Stimulated activated naive CD4-positive, alpha-beta T cell treated with Interleukin-2 at 50 U/mL for 16 hours (primary cell): ENCODE measurements at regions not wholly inside any gene's neighbourhood (a gene's known extent, or its start where the extent isn't known, plus 50 kb on each side); places are given as distances from the start of the nearest gene placed in this dataset.

Source experiments
- DNase-seq: peaks from one replicate; lab custom pipeline; 2025; lab: John Stamatoyannopoulos, UW

DNA sequence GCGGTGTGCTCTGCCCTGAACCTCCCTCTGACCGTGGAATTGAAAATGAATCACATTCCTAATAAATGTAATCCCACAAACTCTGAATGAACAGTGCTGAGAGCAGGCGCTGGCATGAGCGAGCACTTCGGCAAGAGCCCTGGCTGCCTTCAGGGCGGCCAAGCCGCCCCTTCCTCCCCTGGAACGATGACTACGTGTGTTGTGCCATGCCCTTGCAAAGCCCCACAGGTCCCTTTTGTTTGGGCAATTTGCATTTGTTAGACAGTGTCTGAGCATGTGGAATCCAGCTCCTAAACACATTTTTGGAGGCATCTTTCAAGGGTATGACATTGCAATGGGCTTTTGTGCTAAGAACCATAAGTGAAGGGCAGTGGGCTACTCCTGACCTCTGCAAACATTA lies 95.6 kb upstream of the MKI67 start:
- no peak for DNase-seq

- no peak for DNase-seq
Measured at GRCh38 chr10:128222332-128222849, 96.2 kb upstream of the MKI67 start.

GRCh38 chr10:128230401-128230800 lies 104.2 kb upstream of the MKI67 start:
- DNase-seq, result no peak

GRCh38 chr10:128233422-128233821 lies 107.2 kb upstream of the MKI67 start:
- no peak for DNase-seq

DNA sequence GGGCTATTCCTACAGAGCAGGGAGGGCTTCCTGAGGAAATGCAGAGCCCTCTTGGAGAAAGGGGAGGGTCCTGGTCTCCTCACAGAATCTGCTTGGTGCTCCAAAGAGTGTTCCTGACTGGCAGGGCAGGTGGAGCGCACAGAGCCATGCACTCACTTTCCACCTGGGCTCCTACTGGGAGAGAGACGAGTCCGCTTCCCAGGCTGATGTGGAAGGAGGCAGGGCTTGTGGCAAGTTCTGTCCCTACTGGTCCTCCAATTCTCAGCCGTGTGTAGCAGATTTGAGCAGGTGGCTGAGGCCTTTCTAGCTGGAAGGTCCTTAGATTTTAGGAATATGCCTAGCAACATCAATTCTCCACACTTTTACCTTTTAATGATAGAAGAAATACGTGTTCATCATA lies 111.5 kb upstream of the MKI67 start:
- no peak for DNase-seq

DNA sequence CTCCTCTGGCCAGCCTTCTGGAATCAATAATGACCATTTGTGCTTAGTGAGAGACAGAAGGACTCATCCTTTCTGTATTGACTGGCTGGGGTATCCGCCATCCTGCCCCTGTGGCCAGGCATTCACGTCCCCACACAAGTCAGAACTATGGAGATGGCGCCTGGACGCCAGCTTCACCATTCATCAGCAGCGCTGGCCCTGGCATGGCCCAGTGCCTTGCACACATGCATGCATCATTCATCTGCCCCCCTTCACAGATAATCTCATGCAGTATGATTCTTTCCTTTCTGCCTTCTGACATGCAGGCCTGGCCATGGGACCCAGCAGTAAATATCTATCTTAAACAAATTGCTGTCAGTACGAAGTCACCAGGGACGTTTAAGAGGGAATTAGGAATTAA lies 114.8 kb upstream of the MKI67 start:
- no peak for DNase-seq

DNA sequence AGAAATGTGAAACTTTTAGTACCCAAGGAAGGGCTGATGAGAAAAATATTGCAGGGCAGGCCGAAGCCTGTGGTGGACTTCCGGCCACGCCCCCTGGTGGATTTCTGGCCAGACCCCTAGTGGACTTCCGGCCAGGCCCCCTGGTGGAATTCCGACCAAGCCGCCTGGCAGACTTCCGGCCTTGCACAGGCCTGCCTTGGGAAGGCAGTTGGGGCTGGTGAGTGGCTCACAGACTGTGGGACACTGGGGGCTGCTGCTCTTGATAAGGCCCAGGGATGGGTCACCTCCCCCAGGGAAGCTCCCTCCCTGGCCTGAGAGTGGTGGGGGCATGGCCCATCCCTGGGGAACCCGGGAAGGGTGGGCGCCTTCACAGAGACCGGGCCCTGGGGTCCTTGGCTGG lies 116.4 kb upstream of the MKI67 start:
- DNase-seq, result no peak

DNA sequence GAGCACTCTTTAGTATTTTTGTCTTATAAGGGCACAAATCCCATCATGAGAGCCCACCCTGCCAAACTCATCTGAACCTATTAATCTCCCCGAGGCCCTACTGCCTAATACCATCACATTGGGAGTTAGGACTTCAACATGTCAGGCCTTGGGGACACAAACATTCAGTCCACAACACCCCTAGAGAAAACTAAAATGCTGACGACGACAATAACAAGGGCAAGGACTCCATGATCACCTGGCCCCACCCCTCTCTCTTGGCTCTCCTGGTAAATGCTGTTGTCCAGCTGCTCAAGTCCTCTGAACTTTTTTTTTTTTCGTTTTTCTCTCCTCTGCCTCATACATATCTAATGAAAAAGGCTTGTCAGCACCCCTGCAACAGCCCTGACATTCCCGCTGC lies 118.8 kb upstream of the MKI67 start:
- no peak for DNase-seq

- no peak for DNase-seq
Measured at GRCh38 chr10:128247576-128247975, 121.4 kb upstream of the MKI67 start.

- DNase-seq, result no peak
Measured at GRCh38 chr10:128254476-128254875, 128.3 kb upstream of the MKI67 start.

- DNase-seq, result no peak
Measured at GRCh38 chr10:128257428-128257827, 131.2 kb upstream of the MKI67 start.

GRCh38 chr10:128258421-128258976 lies 132.3 kb upstream of the MKI67 start:
- DNase-seq, result no peak

GRCh38 chr10:128263891-128264688 lies 137.9 kb upstream of the MKI67 start:
- peak; percentile 1 for DNase-seq

DNA sequence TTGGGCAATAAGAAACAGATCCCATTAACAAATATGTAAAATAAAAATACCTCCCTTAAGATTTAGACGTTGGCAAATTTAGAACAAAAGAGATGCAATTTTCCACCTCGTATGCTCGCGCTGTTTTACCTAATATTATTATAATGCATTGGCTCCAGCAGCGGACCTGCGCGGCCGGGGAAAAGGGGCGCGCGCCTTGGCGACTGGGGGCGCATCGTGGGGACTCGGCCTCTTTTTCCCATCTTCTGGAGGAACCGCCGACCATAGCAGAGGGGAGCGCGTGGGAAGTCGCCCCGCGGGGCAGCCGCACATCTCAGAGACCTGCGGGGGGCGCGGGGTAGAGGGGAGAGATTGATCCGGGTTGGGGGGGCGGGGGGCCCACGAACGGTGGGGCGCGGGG lies 139.4 kb upstream of the MKI67 start:
- DNase-seq, result no peak

DNA sequence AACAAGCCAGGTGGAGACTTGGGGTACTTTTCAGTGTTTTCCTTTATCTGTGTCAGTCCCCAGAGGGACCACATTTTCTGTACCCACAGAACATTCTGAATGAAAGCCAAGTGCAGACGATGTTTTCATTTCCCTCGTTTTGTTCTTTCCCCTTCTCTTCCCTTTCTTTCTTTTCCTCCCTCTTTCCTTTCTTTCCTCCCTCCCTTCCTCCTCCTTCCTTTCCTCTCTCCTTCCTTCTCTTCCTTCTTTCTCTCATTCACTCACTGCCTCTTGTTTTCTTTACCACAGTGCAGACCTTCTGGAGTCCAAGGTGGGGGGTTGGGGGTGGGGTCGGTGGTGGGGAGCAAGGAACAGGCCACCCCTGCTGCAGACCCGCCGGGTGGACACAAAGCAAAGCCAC lies 141.4 kb upstream of the MKI67 start:
- no peak for DNase-seq

DNA sequence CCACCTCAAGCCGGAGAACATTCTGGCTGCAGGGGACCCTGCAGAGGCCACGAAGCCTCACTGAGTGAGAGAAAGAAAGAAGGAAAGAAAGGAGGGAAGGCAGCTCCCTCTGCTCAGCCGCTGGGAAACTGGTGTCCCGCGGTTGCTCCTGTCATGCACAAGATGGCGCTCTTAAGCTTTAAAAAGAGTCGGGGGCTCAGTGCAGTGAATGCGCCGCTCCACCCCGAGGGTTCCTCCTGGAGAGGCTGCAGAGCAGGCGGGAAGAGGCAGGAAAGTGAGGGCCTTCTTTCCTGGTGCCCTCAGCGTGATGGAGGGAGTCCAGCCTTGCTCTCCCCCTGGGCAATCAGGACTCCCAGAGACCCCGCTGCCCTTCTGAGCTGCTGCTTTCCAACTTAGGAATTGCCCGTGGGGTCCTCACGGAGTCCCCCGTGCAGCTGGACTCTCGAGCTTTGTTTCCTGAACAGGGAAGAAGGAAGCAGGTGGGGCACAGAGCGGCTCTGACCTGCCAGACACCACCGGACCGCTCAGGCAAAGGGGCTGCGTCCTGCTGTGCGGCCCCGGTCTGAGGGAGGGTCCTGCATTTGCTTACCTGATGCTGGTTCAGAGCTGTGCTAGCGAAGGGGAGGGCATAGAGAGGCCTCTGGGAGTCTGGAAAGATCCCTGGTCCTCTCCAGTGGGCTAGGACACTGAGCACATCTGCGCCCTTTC lies 141.9 kb upstream of the MKI67 start:
- DNase-seq, result no peak

DNA sequence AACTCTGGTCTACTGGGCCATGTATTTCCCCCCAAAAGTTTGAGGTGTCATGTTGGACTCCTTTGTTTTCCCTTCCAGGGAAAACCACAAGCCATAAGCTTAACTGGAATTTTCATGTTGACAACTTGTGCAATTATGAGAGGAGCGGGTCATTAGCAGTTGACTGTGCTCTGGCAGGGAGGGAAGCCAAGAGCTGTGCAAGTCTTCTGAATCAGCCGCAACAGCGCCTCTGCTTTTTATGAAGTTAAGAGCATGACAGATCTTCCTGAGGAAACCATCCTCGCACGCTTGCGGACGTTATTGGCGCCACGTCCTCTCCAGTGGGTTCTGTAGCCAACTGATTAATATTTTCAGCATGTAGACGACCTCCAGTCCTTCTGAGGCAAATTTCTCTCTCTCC lies 148.7 kb upstream of the MKI67 start:
- DNase-seq, result no peak

GRCh38 chr10:128275388-128276177 lies 149.4 kb upstream of the MKI67 start:
- no peak for DNase-seq

DNA sequence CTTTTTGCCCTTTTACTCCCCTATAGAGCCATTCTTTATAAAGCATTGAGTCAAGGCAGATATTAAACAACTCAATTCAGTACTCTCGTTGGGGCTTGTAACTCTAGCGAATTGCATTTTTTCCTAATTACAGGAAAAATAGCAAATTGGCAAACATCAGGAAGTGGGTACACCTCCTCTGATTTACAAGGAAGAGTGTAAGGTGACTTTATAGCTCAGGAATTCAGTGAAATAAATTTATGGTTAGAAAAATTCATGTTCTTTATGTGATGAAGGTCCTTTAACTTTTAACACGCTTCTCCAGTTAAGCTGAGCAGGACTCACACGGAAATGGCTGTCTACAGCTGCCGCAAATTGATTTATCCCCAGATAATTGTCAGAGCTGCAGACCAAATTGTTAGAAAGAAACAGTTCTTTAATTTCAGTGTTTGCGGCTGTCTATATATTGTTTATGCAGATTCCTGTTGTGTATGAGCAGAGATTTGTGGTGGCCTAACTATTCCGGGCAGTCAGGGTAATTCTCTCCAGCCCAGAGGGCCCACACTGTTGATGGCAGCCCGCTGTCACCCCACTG lies 151.1 kb upstream of the MKI67 start:
- DNase-seq, result no peak

DNA sequence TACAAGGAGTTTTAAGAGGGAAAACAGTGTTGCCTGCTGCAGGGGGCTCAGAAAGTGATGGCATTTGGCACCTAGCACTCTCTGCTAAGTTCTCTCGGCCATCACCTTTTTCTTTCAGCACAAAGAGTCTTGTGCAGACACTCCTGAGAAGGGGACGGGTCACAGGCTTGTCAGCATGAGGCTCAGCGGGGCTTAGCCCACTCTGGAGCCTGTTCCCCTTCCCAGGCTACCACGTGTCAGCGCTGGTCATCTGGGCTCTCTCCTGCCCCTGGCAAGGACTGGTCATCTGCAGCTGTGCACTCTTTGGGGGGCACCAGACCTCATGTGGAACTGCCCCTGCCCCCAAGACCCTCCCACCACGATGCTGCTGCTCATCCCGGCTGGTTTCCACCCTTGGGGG lies 152.1 kb upstream of the MKI67 start:
- no peak for DNase-seq

- no peak for DNase-seq
Measured at GRCh38 chr10:128280271-128280670, 154.0 kb upstream of the MKI67 start.

- DNase-seq, result no peak
Measured at GRCh38 chr10:128281343-128281742, 155.1 kb upstream of the MKI67 start.
